HG03521 (cell line): ENCODE measurements at regions not wholly inside any gene's neighbourhood (a gene's known extent, or its start where the extent isn't known, plus 50 kb on each side); places are given as distances from the start of the nearest gene placed in this dataset.
"Not testable (repeated sequence)": the region's sequence is repeated elsewhere in the genome, so short reads cannot be mapped to it uniquely, and the experiment has no call there.

ENCODE experiments used
- ATAC-seq: cut with Tn5 transposase; IDR thresholded peaks from one replicate; pipeline ENCODE4 v1.9.1; 2021; ENCODE audit warnings: mild to moderate bottlenecking, moderate library complexity; ENCODE audit not compliant: unreplicated experiment

DNA sequence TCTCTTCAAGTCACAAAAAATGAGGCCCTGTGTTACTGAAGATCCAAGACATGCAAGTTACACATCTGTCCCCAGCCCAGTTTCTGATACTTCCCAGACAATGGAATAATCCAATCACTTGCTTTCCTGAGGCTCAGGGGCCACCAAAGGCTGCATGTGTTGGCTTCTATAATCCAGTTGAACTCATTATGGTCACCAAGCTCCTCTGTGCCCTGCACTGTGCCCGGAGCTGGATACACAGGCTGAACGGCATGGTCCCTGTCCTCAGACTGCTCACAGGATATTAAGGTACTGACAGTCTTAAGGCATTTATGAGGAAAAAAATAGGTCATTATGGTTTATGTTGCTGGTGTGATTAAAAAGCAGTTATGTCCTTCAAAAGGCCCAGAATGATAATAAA is 117.0 kb upstream of the SYT6 start:
- no peak for ATAC-seq

DNA sequence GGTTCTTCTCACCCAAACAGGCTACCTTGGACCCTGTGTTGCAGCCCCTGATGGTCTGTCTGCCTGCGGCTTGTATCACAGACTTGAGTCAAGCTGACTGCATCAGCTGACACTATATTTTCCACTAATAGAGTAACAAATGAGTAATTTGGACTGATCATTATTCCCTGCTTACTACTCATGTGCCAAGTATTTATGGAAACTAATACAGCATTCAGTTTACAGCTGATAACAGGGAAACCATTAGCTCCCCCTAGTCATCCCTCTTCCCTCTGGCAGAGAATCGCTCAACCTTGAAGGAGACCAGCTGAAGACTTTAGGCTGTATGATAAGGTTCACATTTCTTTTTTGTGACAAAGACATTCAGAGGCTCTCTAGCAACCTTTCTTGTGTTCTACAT is 116.6 kb upstream of the SYT6 start:
- no peak for ATAC-seq

DNA sequence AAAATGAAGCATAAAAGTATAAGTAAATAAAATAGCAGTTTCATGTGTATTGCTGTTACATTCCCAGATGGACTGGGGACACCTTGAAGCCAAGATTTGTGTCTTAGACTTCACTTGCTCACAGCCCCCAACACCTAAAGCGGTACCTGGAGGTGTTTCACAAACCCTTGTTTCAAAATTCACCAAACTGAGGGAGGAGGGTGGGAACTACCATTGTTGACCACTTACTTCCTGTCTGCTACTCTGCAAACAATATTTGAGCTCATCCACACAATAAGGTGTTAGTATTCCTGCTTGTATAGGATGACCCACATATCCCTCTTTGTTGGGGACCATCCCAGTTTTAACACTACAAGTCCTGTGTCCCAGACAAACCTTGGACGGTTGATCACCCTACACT is 115.9 kb upstream of the SYT6 start:
- ATAC-seq = no peak

DNA sequence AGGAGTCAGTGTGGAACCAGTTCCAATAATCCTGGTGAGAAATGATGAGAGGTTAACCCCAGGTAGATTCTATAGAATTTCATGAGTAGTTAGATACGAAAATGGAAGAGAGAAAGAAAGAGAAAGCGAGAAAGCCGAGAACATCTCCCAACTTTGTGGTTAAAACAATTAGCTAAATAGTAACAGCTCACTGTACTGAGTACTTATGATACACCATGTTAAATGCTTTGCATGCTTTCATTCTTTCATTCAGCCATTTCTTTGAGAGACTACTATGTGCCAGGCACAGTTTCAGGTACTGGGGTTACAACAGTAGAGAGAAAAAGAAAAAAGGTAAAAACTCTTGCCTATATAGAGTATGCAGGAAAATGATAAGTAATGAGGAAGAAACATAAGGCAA is 109.7 kb upstream of the SYT6 start:
- peak; percentile 93 for ATAC-seq

DNA sequence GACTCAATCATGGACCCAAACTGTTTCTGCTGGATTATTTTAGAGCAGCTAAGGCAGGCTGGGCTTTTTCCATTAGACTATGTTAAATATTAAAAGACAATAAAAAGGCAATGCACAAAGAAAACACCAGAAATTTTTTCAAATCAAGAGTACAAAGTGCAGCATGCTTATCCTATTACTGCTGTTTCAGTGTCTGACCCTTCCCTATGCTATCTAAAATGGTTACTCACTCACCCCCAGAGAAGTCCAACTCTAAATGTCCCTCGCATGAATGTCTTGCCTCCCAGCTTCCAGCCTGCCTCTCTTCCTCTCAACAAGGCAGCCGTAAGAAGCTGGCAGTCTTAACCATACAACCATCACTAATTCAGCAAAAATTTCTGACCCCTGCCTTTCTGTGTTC is 108.7 kb upstream of the SYT6 start:
- no peak for ATAC-seq

DNA sequence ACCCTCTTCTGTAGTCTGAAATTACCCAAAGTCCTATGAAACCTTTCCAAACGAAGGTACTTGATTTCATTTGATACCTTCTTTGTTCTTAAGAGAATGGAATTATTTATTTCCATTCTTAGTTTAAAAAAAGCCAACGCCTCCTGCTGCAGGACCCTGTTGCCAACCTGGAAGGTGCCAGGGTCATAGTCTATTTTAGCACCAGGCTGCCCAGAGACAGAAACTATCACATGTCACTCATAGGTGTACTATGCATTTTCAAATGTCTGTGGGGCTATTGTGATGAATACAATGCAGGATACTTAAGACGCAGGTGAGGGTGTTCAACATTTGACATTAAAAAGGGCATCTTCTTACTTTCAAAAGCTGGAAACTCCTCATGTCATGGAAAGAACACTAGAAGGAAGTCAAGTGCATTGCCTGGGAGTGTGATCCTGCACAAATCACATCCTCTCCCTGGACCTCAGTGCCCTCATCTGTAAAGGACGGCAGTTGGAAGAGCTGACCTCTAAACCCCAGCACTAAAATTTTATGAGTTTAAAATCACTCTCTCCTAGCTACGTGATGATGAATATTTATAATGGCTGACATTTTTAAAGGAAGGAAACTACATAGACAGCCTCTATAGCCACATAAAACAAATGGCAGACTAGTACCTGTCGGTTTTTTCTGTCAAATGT is 107.3 kb upstream of the SYT6 start:
- no peak for ATAC-seq

DNA sequence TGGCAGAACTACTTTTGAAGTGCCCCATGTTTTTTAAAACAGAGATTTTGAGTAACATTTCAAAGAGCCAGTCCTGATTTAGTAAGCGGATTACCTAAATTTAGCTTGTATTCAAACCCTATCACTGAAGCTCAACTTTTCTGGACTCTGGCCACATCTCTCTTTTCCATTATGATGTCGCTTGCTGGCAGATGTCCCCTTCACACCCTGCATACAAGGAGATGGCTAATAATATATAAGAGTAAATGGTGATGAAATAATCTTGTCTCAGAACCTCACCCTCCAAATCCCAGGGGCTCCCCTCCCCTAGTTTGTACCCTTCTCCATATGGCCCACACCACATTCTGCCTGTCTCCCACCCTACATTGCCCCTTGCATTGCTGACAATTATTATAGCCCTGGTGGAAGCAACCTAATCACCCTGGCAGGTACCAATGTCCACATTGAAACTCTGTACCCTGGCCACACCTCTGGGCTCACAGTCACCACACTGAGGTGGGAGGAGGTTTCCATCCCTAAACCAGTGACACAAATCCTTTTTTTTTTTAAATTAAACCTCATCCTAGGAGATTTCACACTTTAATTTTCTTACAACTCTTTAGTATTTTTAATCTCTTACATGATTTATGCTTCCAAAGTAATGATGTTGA is 106.0 kb upstream of the SYT6 start:
- no peak for ATAC-seq

DNA sequence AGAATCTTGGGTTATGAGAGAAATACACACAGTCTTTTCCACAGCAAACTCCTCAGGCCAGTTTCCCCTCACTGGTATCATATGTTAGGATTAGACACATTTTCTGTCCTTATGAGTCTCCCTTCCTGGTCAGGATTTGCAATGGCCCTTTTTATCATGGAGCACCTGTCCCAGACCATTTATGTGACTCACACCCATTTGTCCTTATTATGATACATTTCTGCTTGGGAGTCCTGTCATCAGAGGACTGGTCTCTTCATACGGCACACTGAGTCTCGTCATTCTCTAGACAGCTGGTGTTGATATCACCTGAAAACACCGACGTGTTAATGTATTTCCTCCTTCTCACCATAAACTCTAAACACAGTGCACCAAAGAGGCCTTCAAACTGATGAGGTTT is 105.0 kb upstream of the SYT6 start:
- no peak for ATAC-seq

DNA sequence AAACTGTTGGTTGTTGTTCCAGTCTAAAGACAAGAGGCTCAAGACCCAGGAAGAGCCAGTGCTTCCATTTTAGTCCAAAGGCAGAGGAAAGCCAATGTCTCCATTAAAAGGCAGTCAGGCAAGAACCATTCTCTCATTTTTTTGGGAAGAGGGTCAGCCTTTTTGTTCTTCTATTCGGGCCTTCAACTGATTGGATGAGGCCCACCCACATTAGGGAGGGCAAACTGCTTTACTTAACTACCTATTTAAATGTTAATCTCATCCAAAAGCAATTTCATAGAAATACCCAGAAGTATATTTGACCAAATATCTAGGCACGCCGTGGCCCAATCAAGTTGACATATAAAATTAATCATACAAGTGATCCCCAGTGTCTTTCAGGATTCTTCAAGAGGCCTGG is 104.4 kb upstream of the SYT6 start:
- ATAC-seq = no peak

DNA sequence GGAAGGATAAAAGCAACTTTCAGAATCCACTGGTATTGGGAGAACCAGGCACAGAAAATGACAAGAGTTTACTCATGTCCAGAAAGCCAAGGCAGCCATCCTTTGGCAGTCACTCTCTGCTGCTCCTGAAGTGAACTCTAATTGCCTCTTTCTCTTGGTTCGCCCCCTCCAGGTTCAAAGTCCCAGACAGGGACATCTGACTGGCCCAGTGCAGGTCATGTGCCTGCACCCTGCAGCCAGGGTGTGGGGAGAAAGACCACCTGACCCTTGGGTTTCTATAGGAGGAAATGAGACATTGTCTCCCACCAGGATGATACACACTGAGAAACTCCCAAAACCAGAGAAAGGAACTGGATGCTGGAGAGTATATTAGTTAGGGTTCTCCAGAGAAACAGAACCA is 103.9 kb upstream of the SYT6 start:
- ATAC-seq = no peak

DNA sequence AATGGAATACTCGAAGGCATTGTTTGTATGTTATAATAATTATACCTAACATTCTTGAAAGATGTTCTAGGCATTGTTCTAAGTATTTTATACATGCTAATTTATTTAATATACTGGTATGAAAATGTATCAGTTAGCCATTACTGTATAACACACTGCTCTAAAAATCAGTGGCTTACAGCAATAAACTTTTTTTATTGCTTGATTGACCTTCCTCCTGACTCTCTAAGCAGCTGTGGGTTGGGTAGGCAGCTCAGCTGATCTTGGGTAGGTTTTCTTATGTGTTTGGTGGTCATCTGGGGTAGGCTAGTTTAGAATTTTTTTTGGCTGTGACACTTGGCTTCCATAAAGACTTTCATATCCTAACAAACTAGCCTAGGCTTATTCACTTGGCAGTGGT is 100.2 kb upstream of the SYT6 start:
- ATAC-seq = no peak

DNA sequence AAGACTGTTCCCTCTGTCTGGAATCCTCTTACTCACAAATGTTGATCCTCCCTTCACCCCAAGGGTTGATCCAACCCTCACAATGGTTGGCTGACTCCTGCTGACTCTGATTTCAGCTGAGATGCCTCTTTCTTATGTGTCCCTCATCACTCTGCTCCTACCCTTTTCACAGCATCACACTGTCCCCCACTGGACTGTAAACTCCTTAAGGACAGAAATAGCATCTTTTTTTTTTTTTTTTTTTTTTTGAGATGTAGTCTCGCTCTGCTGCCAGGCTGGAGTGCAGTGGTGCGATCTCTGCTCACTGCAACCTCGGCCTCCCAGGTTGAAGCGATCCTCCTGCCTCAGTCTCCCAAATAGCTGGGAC is 97.9 kb upstream of the SYT6 start:
- ATAC-seq = no peak

DNA sequence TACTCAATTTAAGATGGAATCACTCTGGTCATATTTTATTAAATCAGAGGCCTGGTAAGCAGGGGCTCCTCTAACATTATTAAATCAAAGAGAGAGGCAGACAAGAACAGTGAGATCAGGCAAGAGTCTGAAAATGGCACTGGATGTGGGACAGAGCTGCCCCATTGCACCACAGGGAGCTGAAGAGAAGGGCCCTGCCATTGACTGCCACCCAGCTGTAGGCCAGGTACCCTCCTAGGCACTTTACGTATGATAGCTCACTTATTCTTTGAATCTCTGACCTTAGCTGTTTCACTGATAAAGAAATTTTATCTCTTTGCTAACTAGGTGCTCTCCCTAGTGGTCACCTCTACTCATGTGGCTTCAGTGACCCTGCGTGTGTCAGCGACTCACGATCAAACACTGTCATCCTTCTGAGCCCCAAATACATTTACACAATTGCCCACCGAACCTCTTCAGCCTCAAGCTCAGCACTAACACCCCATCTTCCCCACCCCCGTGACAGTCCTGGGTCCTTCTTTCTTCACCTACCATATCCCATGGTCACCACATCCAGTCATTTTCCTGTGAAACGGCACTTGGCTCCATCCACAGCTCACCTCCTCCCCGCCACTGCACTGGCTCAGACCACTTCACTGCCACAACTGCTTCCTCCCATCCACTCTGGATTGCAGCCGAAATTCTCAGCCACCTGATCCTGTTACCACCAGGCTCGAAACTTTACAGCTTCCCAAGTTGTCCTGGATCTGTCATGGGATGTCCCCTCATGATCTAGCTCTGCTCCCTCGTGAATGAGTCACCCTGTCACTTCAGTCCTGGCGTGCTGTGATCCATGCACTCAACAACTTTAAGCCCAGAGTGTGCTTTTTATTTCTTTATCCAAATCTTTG is 97.3 kb upstream of the SYT6 start:
- no peak for ATAC-seq

DNA sequence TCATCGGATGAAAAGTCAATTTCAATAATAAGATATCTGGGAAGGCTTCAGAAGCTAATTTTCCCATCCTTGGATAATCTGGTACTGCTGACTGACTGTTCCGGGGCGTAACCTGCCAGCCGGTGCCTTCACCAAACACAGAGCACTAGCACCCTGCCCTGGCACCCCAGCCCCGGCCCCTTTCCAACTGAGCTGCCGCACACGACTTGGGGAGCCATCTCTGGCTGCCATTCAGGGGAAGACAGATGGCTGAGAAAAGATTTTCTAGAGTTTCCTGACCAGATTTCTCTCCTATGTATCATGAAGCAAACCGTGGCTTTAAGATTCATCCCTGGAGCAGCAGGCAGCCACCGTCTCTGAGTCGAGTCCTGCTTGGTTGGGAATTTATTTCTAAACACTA is 96.0 kb upstream of the SYT6 start:
- ATAC-seq = no peak

DNA sequence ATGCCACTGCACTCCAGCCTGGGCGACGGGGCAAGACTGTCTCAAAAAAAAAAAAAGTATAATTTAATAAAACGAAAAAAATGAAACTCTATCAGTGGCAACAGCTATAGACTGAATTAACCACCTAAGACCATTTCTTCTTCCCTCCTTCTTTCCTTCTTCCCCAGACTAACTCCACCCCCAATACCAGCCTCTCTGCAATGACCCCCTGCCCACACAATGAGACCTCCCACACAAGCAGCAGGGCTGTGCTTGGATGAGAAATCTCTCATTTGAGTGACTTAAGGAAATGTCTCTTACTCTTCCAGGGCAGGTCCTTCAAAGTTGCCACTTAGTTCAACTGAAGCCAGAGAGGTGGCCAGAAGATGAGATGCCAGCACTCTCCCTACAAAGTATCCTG is 94.5 kb upstream of the SYT6 start:
- ATAC-seq = no peak

DNA sequence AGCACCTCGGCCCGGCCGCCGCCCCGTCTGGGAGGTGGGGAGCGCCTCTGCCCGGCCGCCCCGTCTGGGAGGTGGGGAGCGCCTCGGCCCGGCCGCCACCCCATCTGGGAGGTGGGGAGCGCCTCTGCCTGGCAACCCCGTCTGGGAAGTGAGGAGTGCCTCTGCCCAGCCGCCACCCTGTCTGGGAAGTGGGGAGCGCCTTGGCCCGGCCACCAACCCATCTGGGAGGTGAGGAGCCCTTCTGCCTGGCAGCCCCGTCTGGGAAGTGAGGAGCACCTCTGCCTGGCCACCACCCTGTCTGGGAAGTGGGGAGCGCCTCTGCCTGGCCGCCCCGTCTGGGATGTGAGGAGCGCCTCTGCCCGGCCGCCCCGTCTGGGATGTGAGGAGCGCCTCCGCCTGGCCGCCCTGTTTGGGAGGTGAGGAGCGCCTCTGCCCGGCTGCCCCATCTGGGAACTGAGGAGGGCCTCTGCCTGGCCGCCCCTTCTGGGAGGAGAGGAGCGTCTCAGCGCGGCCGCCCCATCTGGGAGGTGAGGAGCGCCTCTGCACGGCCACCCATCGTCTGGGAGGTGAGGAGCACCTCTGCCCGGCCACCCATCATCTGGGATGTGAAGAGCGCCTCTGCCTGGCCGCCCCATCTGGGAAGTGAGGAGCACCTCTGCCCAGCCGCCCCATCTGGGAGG is 89.0 kb upstream of the SYT6 start:
- ATAC-seq = not testable (repeated sequence)

DNA sequence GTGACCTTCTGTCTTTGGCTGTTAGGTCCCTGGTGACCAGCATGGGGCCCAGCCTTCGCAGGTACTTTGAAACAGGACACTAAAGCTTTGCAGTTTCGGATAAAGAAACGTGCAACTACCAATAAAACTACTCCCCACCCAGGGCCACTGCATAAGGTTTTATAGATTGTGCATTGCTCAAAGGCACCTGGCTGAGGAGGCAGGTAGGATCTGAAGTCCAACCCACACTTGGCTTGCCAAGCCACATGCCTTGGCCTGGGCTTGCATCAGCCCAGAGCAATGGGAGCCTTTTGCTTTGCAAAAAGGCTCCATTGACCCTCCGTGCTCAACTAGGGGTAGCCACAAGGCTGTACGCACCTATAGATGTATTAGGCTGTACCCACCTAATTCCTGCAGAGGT is 84.4 kb upstream of the SYT6 start:
- no peak for ATAC-seq

DNA sequence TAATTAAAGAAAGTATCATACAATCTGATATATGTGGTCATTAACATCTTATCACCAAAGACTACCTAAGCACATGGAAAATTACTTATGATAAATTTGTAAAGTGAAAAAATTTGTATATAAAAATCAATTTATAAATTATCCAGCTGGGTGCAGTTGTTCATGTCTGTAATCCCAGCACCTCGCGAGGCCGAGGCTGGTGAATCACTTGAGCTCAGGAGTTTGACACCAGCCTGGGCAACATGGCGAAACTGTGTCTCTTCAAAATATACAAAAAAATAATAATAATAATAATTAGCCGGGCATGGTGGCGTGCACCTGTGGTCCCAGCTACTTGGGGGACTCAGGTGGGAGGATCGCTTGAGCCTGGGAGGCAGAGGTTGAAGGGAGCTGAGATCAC is 82.8 kb upstream of the SYT6 start:
- no peak for ATAC-seq

DNA sequence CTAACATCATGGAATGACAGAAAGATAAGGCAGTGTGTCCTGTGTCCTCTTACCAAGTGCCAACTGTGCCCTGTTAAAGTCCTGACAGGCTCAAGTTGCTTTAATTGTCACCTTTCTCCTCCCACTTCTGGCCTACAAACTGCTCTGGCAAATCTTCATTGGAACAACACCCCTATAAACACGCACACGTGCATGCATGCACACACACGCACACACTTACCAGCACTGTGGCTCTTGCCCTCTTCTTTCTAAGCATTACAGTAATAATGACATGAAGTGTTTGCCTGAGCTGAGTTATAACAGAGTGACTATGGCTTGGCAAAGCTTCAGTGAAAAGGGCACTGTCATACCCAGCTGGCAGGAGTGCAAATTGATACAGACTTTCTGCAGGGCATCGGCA is 82.3 kb upstream of the SYT6 start:
- ATAC-seq = no peak

DNA sequence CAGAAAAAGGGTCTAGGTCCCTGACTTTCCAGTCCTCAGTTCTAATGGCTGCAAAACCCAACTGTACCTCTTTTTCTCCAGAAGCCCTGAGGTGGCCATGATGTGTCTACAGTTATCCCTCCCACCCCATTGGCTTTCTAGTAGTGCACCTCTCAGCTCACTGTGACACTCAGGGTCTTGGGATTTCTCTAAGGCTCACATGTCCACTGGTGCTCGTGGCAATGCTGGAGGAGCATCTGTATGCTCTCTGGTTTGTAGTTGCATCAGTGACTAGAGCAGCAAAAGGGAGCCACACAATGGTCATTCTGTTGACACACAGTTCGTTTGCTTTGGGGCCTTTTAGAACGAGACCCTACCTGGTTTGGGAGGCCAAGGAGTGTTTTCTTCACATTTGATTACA is 81.6 kb upstream of the SYT6 start:
- ATAC-seq = no peak

DNA sequence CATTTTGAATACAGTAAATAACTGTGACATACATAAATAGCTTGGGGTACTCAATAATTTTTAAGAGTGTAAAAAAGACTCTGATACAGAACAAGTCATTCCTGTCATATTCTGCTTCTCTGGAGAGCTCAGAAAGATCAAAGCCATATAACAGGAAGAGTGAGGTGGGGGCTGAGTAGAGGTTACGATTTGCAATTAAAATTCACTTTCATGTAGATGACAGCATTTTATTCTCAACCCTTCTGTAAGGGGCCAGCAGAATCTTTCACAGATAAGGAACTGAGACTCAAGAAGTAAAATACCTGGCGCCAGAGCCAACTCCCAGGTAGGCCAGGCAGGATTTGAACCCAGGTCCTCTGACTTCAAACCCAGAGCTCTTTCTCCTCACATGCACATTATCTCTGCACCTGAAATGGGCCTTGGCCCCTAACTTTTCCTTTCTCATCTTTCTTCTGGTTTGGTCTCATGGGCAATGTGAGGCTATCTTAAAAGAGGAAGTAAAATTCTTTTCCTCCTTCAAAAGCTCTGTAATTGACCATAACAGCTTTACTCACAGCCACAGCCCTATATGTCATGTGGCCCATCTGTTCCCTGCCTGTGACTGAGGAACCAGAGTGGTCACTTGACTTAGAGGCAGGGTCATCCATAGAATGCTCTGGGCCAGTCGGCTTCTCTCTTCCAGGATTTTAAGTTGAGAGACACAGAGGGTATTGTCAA is 80.9 kb upstream of the SYT6 start:
- no peak for ATAC-seq
